SU-DHL-6 (cell line): ENCODE measurements at regions not wholly inside any gene's neighbourhood (a gene's known extent, or its start where the extent isn't known, plus 50 kb on each side); places are given as distances from the start of the nearest gene placed in this dataset.

Source experiments
- H2AFZ ChIP-seq: fragments of 200-600 bp; sonication (generic); 2 replicates; pipeline ENCODE4 v1.6.1; 2014; ENCODE audit warnings: low read depth, mild to moderate bottlenecking, moderate library complexity, mixed read lengths, antibody characterized with exemption, low read length; ENCODE audit not compliant: severe bottlenecking
- H3F3A ChIP-seq: fragments of 200-600 bp; shearing (Covaris generic); 2 replicates; pipeline ENCODE4 v1.6.0; 2016; ENCODE audit warnings: antibody characterized with exemption, mild to moderate bottlenecking; ENCODE audit not compliant: insufficient read depth
- H3K27ac ChIP-seq: fragments of 200-600 bp; sonication (generic); 2 replicates; pipeline ENCODE4 v1.5.1; 2016; ENCODE audit warnings: low read depth, mild to moderate bottlenecking, low read length, moderate library complexity, mixed read lengths
- H3K27me3 ChIP-seq: fragments of 200-600 bp; sonication (generic), shearing (Covaris generic); 2 replicates; pipeline ENCODE4 v1.6.0; 2014; ENCODE audit warnings: mild to moderate bottlenecking, low read length
- H3K36me3 ChIP-seq: fragments of 200-600 bp; sonication (generic); 2 replicates; pipeline ENCODE4 v1.6.1; 2014; ENCODE audit warnings: mild to moderate bottlenecking, low read length, mixed read lengths
- H3K4me2 ChIP-seq: fragments of 300-600, 200-600 bp; shearing (Covaris generic), sonication (generic); 2 replicates; pipeline ENCODE4 v1.6.0; 2014; ENCODE audit warnings: low read length, low read depth, mild to moderate bottlenecking; ENCODE audit not compliant: poor library complexity, severe bottlenecking
- H3K4me3 ChIP-seq: fragments of 200-600 bp; sonication (generic); 2 replicates; pipeline ENCODE4 v1.5.1; 2014; ENCODE audit warnings: antibody characterized with exemption, low read length, mild to moderate bottlenecking, mixed read lengths; ENCODE audit not compliant: insufficient read depth, poor library complexity, severe bottlenecking
- H3K79me2 ChIP-seq: fragments of 200-600 bp; sonication (generic); 2 replicates; pipeline ENCODE4 v1.6.1; 2014; ENCODE audit warnings: mild to moderate bottlenecking, low read length, moderate library complexity; ENCODE audit not compliant: insufficient read depth
- H3K9ac ChIP-seq: fragments of 200-600 bp; sonication (generic); 2 replicates; pipeline ENCODE4 v1.7.0; 2014; ENCODE audit warnings: mild to moderate bottlenecking, low read length
- H3K9me2 ChIP-seq: fragments of 200-600 bp; sonication (generic); replicated peaks from 2 replicates; pipeline ENCODE4 v1.6.1; 2014; ENCODE audit warnings: low read length; ENCODE audit not compliant: insufficient read depth
- H3K9me3 ChIP-seq: fragments of 200-600 bp; sonication (generic); 2 replicates; pipeline ENCODE4 v1.6.1; 2014; ENCODE audit warnings: low read length, mixed read lengths; ENCODE audit not compliant: insufficient read depth
- H4K20me1 ChIP-seq: fragments of 200-600 bp; sonication (generic); 2 replicates; pipeline ENCODE4 v1.6.1; 2014; ENCODE audit warnings: low read depth, mild to moderate bottlenecking, antibody characterized with exemption, low read length, moderate library complexity, mixed read lengths
- CTCF ChIP-seq: fragments of 200-600 bp; sonication (generic); IDR thresholded peaks from one replicate; pipeline ENCODE4 v1.5.1; 2017; ENCODE audit warnings: antibody characterized with exemption, mild to moderate bottlenecking, low read length, moderate library complexity; ENCODE audit not compliant: insufficient read depth, poor library complexity, severe bottlenecking
- EZH2phosphoT487 ChIP-seq: fragments of 200-600 bp; sonication (generic), shearing (Covaris generic); conservative IDR thresholded peaks from 2 replicates; pipeline ENCODE4 v1.6.1; 2018; ENCODE audit warnings: mild to moderate bottlenecking, antibody characterized with exemption, low read length, moderate library complexity, mixed read lengths

GRCh38 chr2:198339116-198339515 is 534.7 kb downstream of the PLCL1 start:
- no peak overlapping the region for H2AFZ ChIP-seq

GRCh38 chr2:198337368-198337767 is 533.0 kb downstream of the PLCL1 start:
- Histone ChIP-seq H3K36me3 (no peaks in the 10 kb centered on the region), H3K4me3 (no peak overlapping the region), H3K27me3 (no peaks in the 10 kb centered on the region), H3K9me2 (no peaks in the 10 kb centered on the region), H3K79me2 (no peaks in the 10 kb centered on the region), H3K27ac (no peak overlapping the region), H2AFZ (no peak overlapping the region), H3F3A (no peaks in the 10 kb centered on the region), H4K20me1 (no peaks in the 10 kb centered on the region), H3K9ac (no peak overlapping the region), H3K9me3 (no peaks in the 10 kb centered on the region), H3K4me2 (no peak overlapping the region)
- no peak for TF ChIP-seq EZH2phosphoT487
- no peak for TF ChIP-seq CTCF

More at GRCh38 chr2:198339116-198339515, 534.7 kb downstream of the PLCL1 start:
- no peaks in the 10 kb centered on the region for H4K20me1 ChIP-seq
- TF ChIP-seq CTCF (no peak), EZH2phosphoT487 (no peak)
- H3K9me3 ChIP-seq = no peaks in the 10 kb centered on the region
- no peak overlapping the region for H3K4me3 ChIP-seq
- H3K9ac ChIP-seq = no peak overlapping the region
- H3K27me3 ChIP-seq = no peaks in the 10 kb centered on the region
- H3K79me2 ChIP-seq = no peaks in the 10 kb centered on the region
- no peaks in the 10 kb centered on the region for H3K36me3 ChIP-seq
- H3K9me2 ChIP-seq = no peaks in the 10 kb centered on the region
- H3K4me2 ChIP-seq = no peak overlapping the region
- H3K27ac ChIP-seq = no peak overlapping the region
- no peaks in the 10 kb centered on the region for H3F3A ChIP-seq

GRCh38 chr2:198328454-198328853 is 524.1 kb downstream of the PLCL1 start:
- Histone ChIP-seq H3K4me2 (no peak overlapping the region), H4K20me1 (no peaks in the 10 kb centered on the region)

More at GRCh38 chr2:198328454-198328853, 524.1 kb downstream of the PLCL1 start:
- Histone ChIP-seq H3F3A (no peaks in the 10 kb centered on the region), H2AFZ (no peak overlapping the region), H3K9ac (no peak overlapping the region), H3K9me2 (no peaks in the 10 kb centered on the region), H3K9me3 (no peaks in the 10 kb centered on the region), H3K79me2 (no peaks in the 10 kb centered on the region), H3K4me3 (no peak overlapping the region), H3K27me3 (no peaks in the 10 kb centered on the region), H3K27ac (no peak overlapping the region), H3K36me3 (no peaks in the 10 kb centered on the region)
- TF ChIP-seq EZH2phosphoT487 (no peak), CTCF (no peak)
